ENCODE measurements at regions not wholly inside any gene's neighbourhood (a gene's known extent, or its start where the extent isn't known, plus 50 kb on each side); places are given as distances from the start of the nearest gene placed in this dataset.

DNA sequence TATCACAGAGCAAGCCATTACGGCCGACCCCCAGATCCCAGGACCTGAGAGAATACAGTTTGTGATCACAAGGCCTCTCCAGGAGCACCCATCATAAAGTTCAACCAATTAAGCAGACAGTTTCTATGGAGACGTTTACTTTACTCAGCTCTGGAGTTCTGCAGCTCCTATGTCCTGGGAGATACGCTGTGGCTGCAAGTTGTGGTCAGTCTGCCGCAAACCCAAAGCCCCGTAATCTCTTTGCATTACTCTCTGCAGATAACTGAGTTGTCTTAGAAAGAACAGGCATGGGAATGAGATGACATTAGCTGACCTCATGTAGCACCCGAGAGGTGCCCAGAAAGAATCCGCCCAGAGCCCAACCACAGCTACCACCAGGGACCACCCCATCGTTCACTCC lies 305.1 kb downstream of the FGFR2 start:
- Histone ChIP-seq H3K4me3 (ENCODE audit: low read depth, low read length) (no peak overlapping the region), H3K36me3 (ENCODE audit: control insufficient read depth, insufficient read depth, low read length) (no peaks in the 10 kb centered on the region), H3K4me2 (ENCODE audit: low read length) (no peak overlapping the region), H3K9me3 (ENCODE audit: control insufficient read depth, low read length) (no peaks in the 10 kb centered on the region), H3K27ac (no peak overlapping the region), H3K4me1 (no peaks in the 10 kb centered on the region), H3K79me2 (no peaks in the 10 kb centered on the region), H3K9ac (no peak overlapping the region), H2AFZ (no peak overlapping the region), H3K27me3 (ENCODE audit: control insufficient read depth, insufficient read depth, low read length) (no peaks in the 10 kb centered on the region)
- TF ChIP-seq, protein P1, sequence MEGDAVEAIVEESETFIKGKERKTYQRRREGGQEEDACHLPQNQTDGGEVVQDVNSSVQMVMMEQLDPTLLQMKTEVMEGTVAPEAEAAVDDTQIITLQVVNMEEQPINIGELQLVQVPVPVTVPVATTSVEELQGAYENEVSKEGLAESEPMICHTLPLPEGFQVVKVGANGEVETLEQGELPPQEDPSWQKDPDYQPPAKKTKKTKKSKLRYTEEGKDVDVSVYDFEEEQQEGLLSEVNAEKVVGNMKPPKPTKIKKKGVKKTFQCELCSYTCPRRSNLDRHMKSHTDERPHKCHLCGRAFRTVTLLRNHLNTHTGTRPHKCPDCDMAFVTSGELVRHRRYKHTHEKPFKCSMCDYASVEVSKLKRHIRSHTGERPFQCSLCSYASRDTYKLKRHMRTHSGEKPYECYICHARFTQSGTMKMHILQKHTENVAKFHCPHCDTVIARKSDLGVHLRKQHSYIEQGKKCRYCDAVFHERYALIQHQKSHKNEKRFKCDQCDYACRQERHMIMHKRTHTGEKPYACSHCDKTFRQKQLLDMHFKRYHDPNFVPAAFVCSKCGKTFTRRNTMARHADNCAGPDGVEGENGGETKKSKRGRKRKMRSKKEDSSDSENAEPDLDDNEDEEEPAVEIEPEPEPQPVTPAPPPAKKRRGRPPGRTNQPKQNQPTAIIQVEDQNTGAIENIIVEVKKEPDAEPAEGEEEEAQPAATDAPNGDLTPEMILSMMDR (IDR thresholded peaks at IDR 0.05): no peak

DNA sequence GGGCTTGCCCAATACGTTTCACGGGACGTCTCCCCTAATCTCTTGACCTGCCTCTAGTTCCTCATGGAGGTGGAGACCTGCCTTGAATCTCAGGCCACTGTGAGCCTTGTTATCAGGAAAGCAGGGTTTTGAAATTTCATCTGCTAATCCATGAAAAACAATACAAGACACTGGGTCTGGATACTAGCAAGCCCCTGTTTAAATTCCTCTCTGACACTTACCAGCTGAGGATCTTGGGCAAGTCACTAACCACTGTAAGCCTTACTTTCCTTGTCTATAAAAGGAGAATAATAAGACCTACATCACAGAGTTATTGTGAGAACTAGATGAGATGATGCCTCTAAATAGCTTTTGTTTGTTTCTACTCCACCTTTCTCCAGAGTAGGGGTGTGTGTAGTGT lies 303.6 kb downstream of the FGFR2 start:
- TF ChIP-seq, protein P1 (IDR thresholded peaks at IDR 0.05): no peak
- H3K27ac ChIP-seq: no peak overlapping the region

DNA sequence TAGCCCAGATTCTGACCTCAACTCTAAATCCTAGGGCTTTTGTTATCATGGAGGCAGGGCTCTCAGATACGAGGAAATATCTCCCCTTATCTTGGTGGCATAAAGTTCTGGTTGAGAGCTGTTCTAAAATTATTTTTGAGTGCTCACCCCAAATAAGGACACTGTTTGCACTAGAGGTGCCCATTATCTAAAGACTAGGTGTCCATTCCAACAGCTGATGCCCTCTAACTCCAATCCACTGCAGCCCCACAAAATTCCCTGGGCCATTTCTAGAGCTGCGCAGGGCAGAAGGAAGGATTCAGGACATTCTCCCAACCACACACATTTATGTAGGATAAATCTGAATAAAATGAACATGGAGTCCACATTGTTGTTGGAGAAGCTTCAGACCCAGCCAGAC lies 301.9 kb downstream of the FGFR2 start:
- no peak overlapping the region for H3K4me3 ChIP-seq (ENCODE audit: low read depth, low read length)
- no peak overlapping the region for H3K9ac ChIP-seq
- H3K4me2 ChIP-seq (ENCODE audit: low read length): no peak overlapping the region
- TF ChIP-seq, protein P1 (IDR thresholded peaks at IDR 0.05): no peak
- no peaks in the 10 kb centered on the region for H3K27me3 ChIP-seq (ENCODE audit: control insufficient read depth, insufficient read depth, low read length)
- H2AFZ ChIP-seq: no peak overlapping the region
- H3K4me1 ChIP-seq: no peaks in the 10 kb centered on the region
- no peaks in the 10 kb centered on the region for H3K9me3 ChIP-seq (ENCODE audit: control insufficient read depth, low read length)
- no peak overlapping the region for H3K27ac ChIP-seq
- no peaks in the 10 kb centered on the region for H3K79me2 ChIP-seq
- H3K36me3 ChIP-seq (ENCODE audit: control insufficient read depth, insufficient read depth, low read length): no peaks in the 10 kb centered on the region

More for the DNA sequence above, 303.6 kb downstream of the FGFR2 start:
- Histone ChIP-seq H3K36me3 (ENCODE audit: control insufficient read depth, insufficient read depth, low read length) (no peaks in the 10 kb centered on the region), H3K27me3 (ENCODE audit: control insufficient read depth, insufficient read depth, low read length) (no peaks in the 10 kb centered on the region), H3K4me3 (ENCODE audit: low read depth, low read length) (no peak overlapping the region), H2AFZ (no peak overlapping the region), H3K4me2 (ENCODE audit: low read length) (no peak overlapping the region), H3K9ac (no peak overlapping the region), H3K79me2 (no peaks in the 10 kb centered on the region), H3K4me1 (no peaks in the 10 kb centered on the region), H3K9me3 (ENCODE audit: control insufficient read depth, low read length) (no peaks in the 10 kb centered on the region)

DNA sequence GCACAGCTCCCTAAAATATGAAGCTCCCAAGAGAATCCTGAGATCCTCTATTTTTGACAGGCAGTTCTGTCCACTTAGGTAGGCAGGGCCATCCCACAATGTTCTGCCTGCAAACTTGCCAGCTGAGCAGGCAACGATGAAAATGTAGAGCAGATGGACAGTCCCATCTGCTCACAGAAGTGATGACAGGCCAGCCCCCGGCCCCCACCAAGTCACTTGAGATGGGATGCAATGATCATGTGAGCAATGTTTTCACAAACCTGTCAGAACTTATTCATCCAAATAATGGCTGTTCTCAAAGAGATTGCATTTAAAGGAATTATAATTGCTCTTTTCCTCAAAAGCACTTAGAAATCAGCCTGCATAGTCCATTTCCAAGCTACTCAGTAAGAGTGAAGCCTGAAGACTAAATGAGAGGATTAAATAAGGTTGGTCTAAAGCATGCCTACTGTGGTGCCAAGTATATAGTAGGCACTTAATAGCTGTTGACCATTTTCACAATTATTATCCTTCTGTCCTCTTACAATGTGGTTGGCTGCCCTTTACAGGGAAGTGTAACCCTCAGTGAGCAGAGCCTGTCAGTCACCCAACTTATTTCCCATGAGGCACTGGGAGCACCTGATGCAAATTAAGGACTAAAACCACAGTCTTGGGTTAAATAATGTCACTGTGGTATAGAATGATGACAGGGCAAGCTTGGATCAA lies 301.2 kb downstream of the FGFR2 start:
- TF ChIP-seq, protein P1 (IDR thresholded peaks at IDR 0.05): no peak
- Histone ChIP-seq H3K4me3 (ENCODE audit: low read depth, low read length) (no peak overlapping the region), H3K4me2 (ENCODE audit: low read length) (no peak overlapping the region), H3K9me3 (ENCODE audit: control insufficient read depth, low read length) (no peaks in the 10 kb centered on the region), H3K9ac (no peak overlapping the region), H3K79me2 (no peaks in the 10 kb centered on the region), H3K4me1 (no peaks in the 10 kb centered on the region), H3K27me3 (ENCODE audit: control insufficient read depth, insufficient read depth, low read length) (no peaks in the 10 kb centered on the region), H3K27ac (no peak overlapping the region), H3K36me3 (ENCODE audit: control insufficient read depth, insufficient read depth, low read length) (no peaks in the 10 kb centered on the region), H2AFZ (no peak overlapping the region)

DNA sequence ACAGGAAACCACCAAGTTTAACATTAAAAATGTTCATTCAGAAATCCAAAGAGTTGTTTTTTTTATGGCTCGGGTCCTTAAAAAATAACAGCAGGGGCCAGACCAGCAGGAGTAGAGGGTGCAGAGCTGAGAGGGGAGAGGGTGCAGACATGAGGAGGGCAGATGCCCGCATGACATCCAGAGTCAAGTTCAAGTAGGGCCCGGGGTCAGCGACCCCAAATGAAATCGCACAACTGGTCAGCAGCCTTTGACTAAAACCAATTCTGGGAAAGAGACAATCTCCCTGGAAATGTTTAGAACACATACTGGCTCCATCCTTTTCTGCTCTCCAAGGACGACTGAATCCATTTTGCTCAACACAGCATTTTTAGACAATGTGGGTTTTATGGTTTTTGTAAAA lies 297.5 kb downstream of the FGFR2 start:
- H3K4me1 ChIP-seq: no peaks in the 10 kb centered on the region
- H3K27ac ChIP-seq: no peak overlapping the region
- no peak overlapping the region for H2AFZ ChIP-seq
- H3K4me3 ChIP-seq (ENCODE audit: low read depth, low read length): no peak overlapping the region
- H3K36me3 ChIP-seq (ENCODE audit: control insufficient read depth, insufficient read depth, low read length): no peaks in the 10 kb centered on the region
- no peaks in the 10 kb centered on the region for H3K9me3 ChIP-seq (ENCODE audit: control insufficient read depth, low read length)
- TF ChIP-seq, protein P1 (IDR thresholded peaks at IDR 0.05): no peak
- no peak overlapping the region for H3K9ac ChIP-seq
- no peaks in the 10 kb centered on the region for H3K27me3 ChIP-seq (ENCODE audit: control insufficient read depth, insufficient read depth, low read length)
- H3K79me2 ChIP-seq: no peaks in the 10 kb centered on the region
- no peak overlapping the region for H3K4me2 ChIP-seq (ENCODE audit: low read length)
